ENCODE measurements at regions not wholly inside any gene's neighbourhood (a gene's known extent, or its start where the extent isn't known, plus 50 kb on each side); places are given as distances from the start of the nearest gene placed in this dataset.

DNA sequence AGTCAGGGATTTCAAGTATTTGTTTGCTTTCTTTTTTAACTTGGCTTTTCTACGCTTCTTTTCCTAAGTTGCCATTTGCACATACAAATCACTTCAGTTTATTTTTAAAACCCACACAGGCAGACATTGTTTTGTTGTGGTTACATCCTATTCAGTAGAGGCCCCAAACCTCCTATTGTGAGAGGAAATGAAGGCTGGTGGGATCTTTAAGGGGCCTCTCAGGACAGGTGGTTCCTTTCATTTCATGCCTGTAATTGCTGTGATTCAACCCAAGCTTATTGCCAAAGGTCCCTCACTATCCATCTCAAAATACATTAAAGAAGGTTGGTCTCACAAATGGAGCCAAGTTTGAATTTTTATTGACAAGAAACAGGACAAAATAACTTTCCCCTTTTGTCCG, 257.1 kb downstream of the ADAMTS20 start:
- H3K9ac ChIP-seq (ENCODE audit: low read depth, low read length), result no peak overlapping the region
- H3K27me3 ChIP-seq (ENCODE audit: insufficient read depth, low read length), result no peaks in the 10 kb centered on the region
- H3K36me3 ChIP-seq (ENCODE audit: insufficient read depth, low read length), result no peaks in the 10 kb centered on the region
- H3K27ac ChIP-seq (ENCODE audit: low read depth, low read length), result no peak overlapping the region
- no peaks in the 10 kb centered on the region; the same call in 1 of the 2 replicates for H3K9me3 ChIP-seq (ENCODE audit: insufficient read depth, low read depth, low read length)
- WGBS, result 96% methylated on average over 1 of the region's 2 CpGs
- peaks cover 19% of the 10 kb centered on the region; the same call in 1 of the 2 replicates for H3K4me1 ChIP-seq (ENCODE audit: insufficient read depth, low read length)
- H3K4me3 ChIP-seq (ENCODE audit: low read length), result no peak overlapping the region

- no peaks in the 10 kb centered on the region for H3K36me3 ChIP-seq (ENCODE audit: insufficient read depth, low read length)
- peaks cover 19% of the 10 kb centered on the region; the same call in 1 of the 2 replicates for H3K4me1 ChIP-seq (ENCODE audit: insufficient read depth, low read length)
- H3K27ac ChIP-seq (ENCODE audit: low read depth, low read length), result no peak overlapping the region
- no peaks in the 10 kb centered on the region for H3K27me3 ChIP-seq (ENCODE audit: insufficient read depth, low read length)
- WGBS, result no CpG with 5 or more reads among the region's 4 CpGs
- H3K4me3 ChIP-seq (ENCODE audit: low read length), result no peak overlapping the region
- no peaks in the 10 kb centered on the region; the same call in 1 of the 2 replicates for H3K9me3 ChIP-seq (ENCODE audit: insufficient read depth, low read depth, low read length)
- no peak overlapping the region for H3K9ac ChIP-seq (ENCODE audit: low read depth, low read length)
Measured at GRCh38 chr12:43294147-43294546, 257.9 kb downstream of the ADAMTS20 start.

GRCh38 chr12:43293396-43293795, 258.6 kb downstream of the ADAMTS20 start:
- peaks cover 19% of the 10 kb centered on the region; the same call in 1 of the 2 replicates for H3K4me1 ChIP-seq (ENCODE audit: insufficient read depth, low read length)
- no peak overlapping the region for H3K4me3 ChIP-seq (ENCODE audit: low read length)
- H3K9me3 ChIP-seq (ENCODE audit: insufficient read depth, low read depth, low read length), result no peaks in the 10 kb centered on the region; the same call in 1 of the 2 replicates
- 93% methylated on average over 3 of the region's 3 CpGs for WGBS
- no peaks in the 10 kb centered on the region for H3K27me3 ChIP-seq (ENCODE audit: insufficient read depth, low read length)
- H3K27ac ChIP-seq (ENCODE audit: low read depth, low read length), result peak overlapping the region; percentile 55; the same call in 1 of the 2 replicates
- no peaks in the 10 kb centered on the region for H3K36me3 ChIP-seq (ENCODE audit: insufficient read depth, low read length)
- no peak overlapping the region; the same call in 1 of the 2 replicates for H3K9ac ChIP-seq (ENCODE audit: low read depth, low read length)

DNA sequence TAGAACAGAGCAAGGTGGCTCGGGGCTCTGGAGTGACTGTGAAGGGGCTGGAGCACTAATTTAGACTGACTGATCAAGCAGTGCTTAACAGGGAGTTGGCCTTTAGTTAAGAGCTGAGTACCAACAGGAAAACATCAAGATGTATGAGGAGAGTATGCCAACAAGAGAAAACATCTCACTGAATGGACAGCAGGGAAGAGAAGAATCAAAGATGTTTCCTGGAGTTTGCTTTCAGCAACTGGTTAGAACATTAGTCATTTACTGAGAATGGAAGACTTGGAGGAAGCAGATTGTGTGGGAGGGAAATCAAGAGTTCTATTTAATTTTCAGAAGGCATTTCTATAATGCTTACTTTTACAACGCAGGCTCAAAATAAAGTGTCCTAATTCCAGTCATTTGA, 259.3 kb downstream of the ADAMTS20 start:
- WGBS, result 90% methylated on average over 1 of the region's 2 CpGs

GRCh38 chr12:43291516-43291915, 260.5 kb downstream of the ADAMTS20 start:
- Histone ChIP-seq H3K9me3 (ENCODE audit: insufficient read depth, low read depth, low read length) (no peaks in the 10 kb centered on the region), H3K27me3 (ENCODE audit: insufficient read depth, low read length) (no peaks in the 10 kb centered on the region), H3K4me3 (ENCODE audit: low read length) (no peak overlapping the region), H3K4me1 (ENCODE audit: insufficient read depth, low read length) (peaks cover 19% of the 10 kb centered on the region; the same call in 1 of the 2 replicates), H3K9ac (ENCODE audit: low read depth, low read length) (no peak overlapping the region), H3K27ac (ENCODE audit: low read depth, low read length) (no peak overlapping the region), H3K36me3 (ENCODE audit: insufficient read depth, low read length) (no peaks in the 10 kb centered on the region)
- 95% methylated on average over 3 of the region's 3 CpGs for WGBS

More for the DNA sequence above, 259.3 kb downstream of the ADAMTS20 start:
- Histone ChIP-seq H3K4me1 (ENCODE audit: insufficient read depth, low read length) (peaks cover 19% of the 10 kb centered on the region; the same call in 1 of the 2 replicates), H3K9ac (ENCODE audit: low read depth, low read length) (no peak overlapping the region), H3K4me3 (ENCODE audit: low read length) (no peak overlapping the region), H3K9me3 (ENCODE audit: insufficient read depth, low read depth, low read length) (no peaks in the 10 kb centered on the region; the same call in 1 of the 2 replicates), H3K27ac (ENCODE audit: low read depth, low read length) (no peak overlapping the region), H3K27me3 (ENCODE audit: insufficient read depth, low read length) (no peaks in the 10 kb centered on the region), H3K36me3 (ENCODE audit: insufficient read depth, low read length) (no peaks in the 10 kb centered on the region)

DNA sequence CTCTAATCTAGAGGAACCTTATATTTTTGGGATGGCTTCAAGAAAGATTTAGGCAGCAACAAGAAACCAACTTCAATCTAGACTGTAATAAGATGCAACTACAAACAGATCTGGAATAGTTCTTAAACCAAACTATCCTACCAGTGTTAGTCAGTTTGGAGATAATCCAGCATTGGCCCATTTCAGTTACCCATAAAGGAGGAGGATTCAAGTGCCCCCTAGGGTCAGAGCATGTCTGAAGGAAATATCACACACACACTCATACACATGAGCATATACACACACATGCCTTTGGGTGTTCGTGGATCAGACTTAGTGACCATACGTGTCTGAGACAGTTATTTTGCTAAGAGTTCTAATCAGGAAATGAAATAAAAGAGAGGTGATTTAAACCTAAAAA, 261.2 kb downstream of the ADAMTS20 start:
- Histone ChIP-seq H3K9ac (ENCODE audit: low read depth, low read length) (no peak overlapping the region), H3K36me3 (ENCODE audit: insufficient read depth, low read length) (no peaks in the 10 kb centered on the region), H3K4me1 (ENCODE audit: insufficient read depth, low read length) (peaks cover 19% of the 10 kb centered on the region; the same call in 1 of the 2 replicates), H3K27me3 (ENCODE audit: insufficient read depth, low read length) (no peaks in the 10 kb centered on the region), H3K9me3 (ENCODE audit: insufficient read depth, low read depth, low read length) (no peaks in the 10 kb centered on the region), H3K27ac (ENCODE audit: low read depth, low read length) (no peak overlapping the region), H3K4me3 (ENCODE audit: low read length) (no peak overlapping the region)
- 94% methylated on average over 2 of the region's 2 CpGs for WGBS

DNA sequence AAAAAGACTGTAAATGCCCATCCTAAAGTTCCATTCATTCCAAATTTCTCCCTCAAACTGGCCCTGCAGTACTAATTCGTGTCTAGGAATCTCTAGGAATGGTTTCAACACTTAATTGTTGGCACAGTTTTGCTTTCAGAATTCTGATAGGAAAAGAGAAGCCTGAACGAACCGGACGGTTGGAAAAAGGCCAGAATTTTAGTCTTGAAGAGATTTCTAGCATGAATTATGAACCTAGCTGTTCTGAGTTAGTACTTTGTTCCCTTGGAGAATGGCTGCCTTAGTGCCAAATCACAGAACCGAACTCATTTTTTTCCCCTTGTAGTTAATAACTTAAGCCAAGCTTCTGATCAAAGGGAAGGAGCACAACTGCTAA, 262.6 kb downstream of the ADAMTS20 start:
- no peaks in the 10 kb centered on the region for H3K9me3 ChIP-seq (ENCODE audit: insufficient read depth, low read depth, low read length)
- H3K4me1 ChIP-seq (ENCODE audit: insufficient read depth, low read length), result peaks cover 15% of the 10 kb centered on the region; the same call in 1 of the 2 replicates
- no peaks in the 10 kb centered on the region for H3K27me3 ChIP-seq (ENCODE audit: insufficient read depth, low read length)
- H3K27ac ChIP-seq (ENCODE audit: low read depth, low read length), result no peak overlapping the region
- no peaks in the 10 kb centered on the region for H3K36me3 ChIP-seq (ENCODE audit: insufficient read depth, low read length)
- H3K9ac ChIP-seq (ENCODE audit: low read depth, low read length), result no peak overlapping the region
- WGBS, result 98% methylated on average over 5 of the region's 5 CpGs
- H3K4me3 ChIP-seq (ENCODE audit: low read length), result no peak overlapping the region

DNA sequence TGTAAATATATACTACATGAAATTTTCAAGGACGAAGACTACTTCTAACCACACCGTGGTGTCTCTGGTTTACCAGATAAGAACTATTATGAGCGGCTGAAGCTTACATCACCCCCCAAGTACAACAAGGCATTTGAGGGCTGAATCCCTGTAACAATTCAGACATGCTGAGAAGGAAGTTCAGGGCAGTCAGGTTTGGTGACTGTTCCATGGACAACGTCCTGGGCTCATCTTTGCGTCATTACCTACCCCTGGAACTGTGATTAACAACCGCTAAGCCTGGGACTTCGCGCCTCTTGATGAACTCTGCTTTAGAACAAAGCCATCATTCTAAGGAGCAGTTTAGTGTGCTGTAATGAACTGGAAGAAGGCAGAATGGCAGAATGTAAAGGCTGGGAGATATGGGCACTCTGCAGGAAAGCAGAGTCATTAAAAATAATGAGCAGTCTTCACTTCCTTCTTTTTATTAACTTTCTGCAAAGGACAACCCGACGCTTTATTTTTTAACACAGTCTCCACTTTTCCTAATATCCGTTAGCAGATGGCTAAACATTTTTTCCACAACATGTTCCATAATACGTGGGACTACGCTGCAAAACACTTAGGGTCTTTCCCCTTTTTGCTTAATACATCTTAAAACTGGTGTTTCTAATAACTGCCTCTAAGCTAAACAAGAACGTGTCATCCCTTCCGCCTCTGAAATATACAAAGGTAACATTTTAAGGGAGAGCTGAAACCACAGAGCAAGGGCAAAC, 263.2 kb downstream of the ADAMTS20 start:
- peaks cover 11% of the 10 kb centered on the region; the same call in 1 of the 2 replicates for H3K4me1 ChIP-seq (ENCODE audit: insufficient read depth, low read length)
- H3K27me3 ChIP-seq (ENCODE audit: insufficient read depth, low read length), result no peaks in the 10 kb centered on the region
- no peaks in the 10 kb centered on the region for H3K9me3 ChIP-seq (ENCODE audit: insufficient read depth, low read depth, low read length)
- no peak overlapping the region for H3K9ac ChIP-seq (ENCODE audit: low read depth, low read length)
- 94% methylated on average over 15 of the region's 15 CpGs for WGBS
- no peak overlapping the region for H3K4me3 ChIP-seq (ENCODE audit: low read length)
- no peak overlapping the region for H3K27ac ChIP-seq (ENCODE audit: low read depth, low read length)
- no peaks in the 10 kb centered on the region for H3K36me3 ChIP-seq (ENCODE audit: insufficient read depth, low read length)

GRCh38 chr12:43287706-43288383, 264.2 kb downstream of the ADAMTS20 start:
- H3K36me3 ChIP-seq (ENCODE audit: insufficient read depth, low read length), result no peaks in the 10 kb centered on the region
- no peaks in the 10 kb centered on the region for H3K27me3 ChIP-seq (ENCODE audit: insufficient read depth, low read length)
- H3K4me1 ChIP-seq (ENCODE audit: insufficient read depth, low read length), result peaks cover 5% of the 10 kb centered on the region; the same call in 1 of the 2 replicates
- H3K9ac ChIP-seq (ENCODE audit: low read depth, low read length), result no peak overlapping the region
- WGBS, result 81% methylated on average over 7 of the region's 12 CpGs
- H3K27ac ChIP-seq (ENCODE audit: low read depth, low read length), result no peak overlapping the region
- H3K4me3 ChIP-seq (ENCODE audit: low read length), result no peak overlapping the region
- no peaks in the 10 kb centered on the region for H3K9me3 ChIP-seq (ENCODE audit: insufficient read depth, low read depth, low read length)

DNA sequence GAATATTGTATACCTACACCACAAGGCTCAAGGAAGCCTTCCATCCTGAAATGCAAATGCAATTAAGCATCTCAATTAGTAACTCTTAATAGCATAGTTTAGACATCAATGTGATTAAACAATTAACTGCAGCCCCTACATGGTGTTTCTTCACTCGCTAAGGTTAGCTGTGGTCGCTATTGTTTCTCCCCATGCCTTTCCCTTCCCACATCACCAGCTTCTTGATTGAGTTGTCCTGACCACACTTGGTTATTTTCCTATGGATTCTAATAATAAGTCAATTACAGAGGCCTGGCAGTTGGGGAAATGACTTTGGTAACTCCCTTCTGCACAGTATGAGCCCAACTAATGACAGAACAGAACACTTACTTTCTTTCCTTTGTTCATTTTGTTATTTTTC, 265.0 kb downstream of the ADAMTS20 start:
- no peaks in the 10 kb centered on the region; the same call in 1 of the 2 replicates for H3K4me1 ChIP-seq (ENCODE audit: insufficient read depth, low read length)
- H3K9me3 ChIP-seq (ENCODE audit: insufficient read depth, low read depth, low read length), result no peaks in the 10 kb centered on the region
- no peak overlapping the region for H3K27ac ChIP-seq (ENCODE audit: low read depth, low read length)
- H3K4me3 ChIP-seq (ENCODE audit: low read length), result no peak overlapping the region
- H3K36me3 ChIP-seq (ENCODE audit: insufficient read depth, low read length), result no peaks in the 10 kb centered on the region
- no peak overlapping the region for H3K9ac ChIP-seq (ENCODE audit: low read depth, low read length)
- no peaks in the 10 kb centered on the region for H3K27me3 ChIP-seq (ENCODE audit: insufficient read depth, low read length)
- 96% methylated on average over 2 of the region's 2 CpGs for WGBS

DNA sequence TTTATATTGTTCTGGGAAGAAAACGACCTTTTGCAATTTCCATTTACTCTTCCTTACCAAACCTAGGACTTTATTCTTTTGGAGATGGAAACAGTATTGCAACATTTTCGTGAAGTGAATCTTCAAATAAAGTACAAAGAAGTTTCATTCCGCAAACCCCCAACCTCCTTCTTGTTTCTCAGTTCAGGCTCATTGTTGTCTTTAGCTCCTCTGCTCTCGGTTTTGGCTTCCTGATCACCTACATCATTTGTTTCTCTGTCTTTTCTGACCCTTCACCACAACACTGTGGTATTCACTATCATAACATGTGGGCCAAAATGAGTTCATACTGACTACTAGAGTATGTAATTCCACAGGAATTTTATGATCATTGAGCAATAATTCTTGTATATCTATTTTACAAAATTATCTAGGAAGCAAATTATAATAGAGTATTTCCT, 266.8 kb downstream of the ADAMTS20 start:
- Histone ChIP-seq H3K27me3 (ENCODE audit: insufficient read depth, low read length) (no peaks in the 10 kb centered on the region), H3K27ac (ENCODE audit: low read depth, low read length) (no peak overlapping the region), H3K9me3 (ENCODE audit: insufficient read depth, low read depth, low read length) (no peaks in the 10 kb centered on the region), H3K36me3 (ENCODE audit: insufficient read depth, low read length) (no peaks in the 10 kb centered on the region), H3K4me3 (ENCODE audit: low read length) (no peak overlapping the region), H3K4me1 (ENCODE audit: insufficient read depth, low read length) (peaks cover 5% of the 10 kb centered on the region; the same call in 1 of the 2 replicates), H3K9ac (ENCODE audit: low read depth, low read length) (no peak overlapping the region)
- WGBS, result 89% methylated on average over 3 of the region's 4 CpGs
